Neural crest cell (in vitro differentiated cells): ENCODE measurements at regions not wholly inside any gene's neighbourhood (a gene's known extent, or its start where the extent isn't known, plus 50 kb on each side); places are given as distances from the start of the nearest gene placed in this dataset.

ENCODE experiments used
- DNase-seq: peaks from one replicate; pipeline ENCODE4 v3.0.0; 2021; ENCODE audit warnings: low read depth, mixed read lengths, low spot score
- H3K27ac Mint-ChIP-seq: one replicate; pipeline ENCODE4 v1.8.0; 2021; ENCODE audit warnings: mild to moderate bottlenecking, mixed read lengths; ENCODE audit not compliant: unreplicated experiment
- H3K27me3 Mint-ChIP-seq: 2 replicates; pipeline ENCODE4 v1.8.0; 2021; ENCODE audit warnings: low read depth, mild to moderate bottlenecking, mixed read lengths
- H3K36me3 Mint-ChIP-seq: 2 replicates; pipeline ENCODE4 v1.8.0; 2021; ENCODE audit warnings: low read depth, mild to moderate bottlenecking, mixed read lengths
- H3K4me1 Mint-ChIP-seq: 2 replicates; pipeline ENCODE4 v1.8.0; 2021; ENCODE audit warnings: mixed read lengths
- H3K4me3 Mint-ChIP-seq: one replicate; pipeline ENCODE4 v1.8.0; 2021; ENCODE audit warnings: mild to moderate bottlenecking, mixed read lengths
- H3K9me3 Mint-ChIP-seq: 2 replicates; pipeline ENCODE4 v1.8.0; 2021; ENCODE audit warnings: mixed read lengths
- TF ChIP-seq, protein P1 (sequence below): fragments of 200-600 bp; sonication (generic); conservative IDR thresholded peaks from 2 replicates; pipeline ENCODE4 v1.5.0; 2021; ENCODE audit warnings: antibody characterized with exemption, mild to moderate bottlenecking

DNA sequence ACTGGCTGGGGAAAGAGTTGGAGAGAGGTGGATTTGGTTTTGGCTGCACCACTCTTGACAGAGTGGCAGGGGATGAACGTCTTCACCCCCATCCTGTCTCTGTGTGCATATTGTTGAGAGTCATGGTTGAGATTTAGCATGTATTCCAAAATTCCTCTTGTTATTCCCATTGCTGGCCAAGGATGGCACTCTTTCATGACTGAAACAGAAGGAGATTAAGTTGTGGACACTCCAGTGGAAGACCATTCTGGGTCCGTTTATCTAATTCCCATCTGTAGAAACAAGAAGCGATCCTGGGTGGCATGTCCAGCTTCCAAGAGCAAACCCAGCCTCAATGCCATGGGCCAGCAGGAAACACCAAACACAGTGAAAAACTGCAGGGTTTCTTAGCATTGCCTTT, 469.0 kb upstream of the IGFBP3 start:
- Mint-ChIP-seq H3K27me3 (no peaks in the 10 kb centered on the region), H3K36me3 (no peaks in the 10 kb centered on the region), H3K4me3 (no peak overlapping the region), H3K4me1 (peaks cover 7% of the 10 kb centered on the region), H3K27ac (no peak overlapping the region), H3K9me3 (peaks cover 3% of the 10 kb centered on the region)
- DNase-seq = no peak
- TF ChIP-seq, protein P1, sequence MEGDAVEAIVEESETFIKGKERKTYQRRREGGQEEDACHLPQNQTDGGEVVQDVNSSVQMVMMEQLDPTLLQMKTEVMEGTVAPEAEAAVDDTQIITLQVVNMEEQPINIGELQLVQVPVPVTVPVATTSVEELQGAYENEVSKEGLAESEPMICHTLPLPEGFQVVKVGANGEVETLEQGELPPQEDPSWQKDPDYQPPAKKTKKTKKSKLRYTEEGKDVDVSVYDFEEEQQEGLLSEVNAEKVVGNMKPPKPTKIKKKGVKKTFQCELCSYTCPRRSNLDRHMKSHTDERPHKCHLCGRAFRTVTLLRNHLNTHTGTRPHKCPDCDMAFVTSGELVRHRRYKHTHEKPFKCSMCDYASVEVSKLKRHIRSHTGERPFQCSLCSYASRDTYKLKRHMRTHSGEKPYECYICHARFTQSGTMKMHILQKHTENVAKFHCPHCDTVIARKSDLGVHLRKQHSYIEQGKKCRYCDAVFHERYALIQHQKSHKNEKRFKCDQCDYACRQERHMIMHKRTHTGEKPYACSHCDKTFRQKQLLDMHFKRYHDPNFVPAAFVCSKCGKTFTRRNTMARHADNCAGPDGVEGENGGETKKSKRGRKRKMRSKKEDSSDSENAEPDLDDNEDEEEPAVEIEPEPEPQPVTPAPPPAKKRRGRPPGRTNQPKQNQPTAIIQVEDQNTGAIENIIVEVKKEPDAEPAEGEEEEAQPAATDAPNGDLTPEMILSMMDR = no peak

DNA sequence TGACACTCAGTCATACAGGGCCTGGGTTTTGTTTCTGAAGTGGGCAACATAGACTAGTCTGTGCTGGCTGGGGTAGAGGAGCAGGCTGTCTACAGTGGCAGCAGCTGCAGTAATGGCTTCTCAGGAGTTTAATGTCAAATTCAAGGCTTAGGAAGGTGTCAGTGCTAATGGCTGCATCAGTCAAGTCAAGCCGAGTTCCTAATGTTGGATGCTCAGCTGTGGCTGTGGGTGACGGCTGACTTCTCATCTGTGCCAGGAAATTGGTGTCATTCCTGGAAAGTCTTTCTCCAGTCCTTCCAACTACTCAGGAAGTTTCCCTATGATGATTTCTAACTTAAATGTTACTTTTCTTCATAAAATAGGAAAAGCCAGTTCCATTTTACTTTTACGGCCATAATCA, 468.1 kb upstream of the IGFBP3 start:
- Mint-ChIP-seq H3K4me1 (peaks cover 7% of the 10 kb centered on the region), H3K9me3 (peaks cover 3% of the 10 kb centered on the region), H3K27me3 (no peaks in the 10 kb centered on the region), H3K36me3 (no peaks in the 10 kb centered on the region), H3K27ac (no peak overlapping the region), H3K4me3 (no peak overlapping the region)
- DNase-seq = no peak
- TF ChIP-seq, protein P1 = no peak

DNA sequence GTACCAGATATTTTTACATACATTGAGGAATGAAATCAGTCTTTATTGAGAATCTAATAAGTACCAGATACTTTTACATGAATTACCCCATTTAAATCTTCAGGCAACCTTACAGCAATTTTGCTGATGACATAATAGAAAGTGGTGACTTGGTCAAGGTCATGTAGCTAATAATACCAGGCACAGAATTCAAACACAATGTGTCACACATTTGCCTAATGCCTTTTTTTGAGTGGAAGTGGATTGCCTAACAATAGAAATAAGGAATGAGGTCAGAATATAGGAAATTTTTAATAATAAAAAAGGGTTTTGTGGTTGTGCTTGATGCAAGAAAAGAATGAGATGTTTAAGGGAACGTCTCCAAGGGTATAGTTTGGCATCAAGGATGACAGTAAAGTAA, 466.6 kb upstream of the IGFBP3 start:
- TF ChIP-seq, protein P1 = no peak
- H3K4me3 Mint-ChIP-seq = no peak overlapping the region
- peaks cover 7% of the 10 kb centered on the region for H3K4me1 Mint-ChIP-seq

DNA sequence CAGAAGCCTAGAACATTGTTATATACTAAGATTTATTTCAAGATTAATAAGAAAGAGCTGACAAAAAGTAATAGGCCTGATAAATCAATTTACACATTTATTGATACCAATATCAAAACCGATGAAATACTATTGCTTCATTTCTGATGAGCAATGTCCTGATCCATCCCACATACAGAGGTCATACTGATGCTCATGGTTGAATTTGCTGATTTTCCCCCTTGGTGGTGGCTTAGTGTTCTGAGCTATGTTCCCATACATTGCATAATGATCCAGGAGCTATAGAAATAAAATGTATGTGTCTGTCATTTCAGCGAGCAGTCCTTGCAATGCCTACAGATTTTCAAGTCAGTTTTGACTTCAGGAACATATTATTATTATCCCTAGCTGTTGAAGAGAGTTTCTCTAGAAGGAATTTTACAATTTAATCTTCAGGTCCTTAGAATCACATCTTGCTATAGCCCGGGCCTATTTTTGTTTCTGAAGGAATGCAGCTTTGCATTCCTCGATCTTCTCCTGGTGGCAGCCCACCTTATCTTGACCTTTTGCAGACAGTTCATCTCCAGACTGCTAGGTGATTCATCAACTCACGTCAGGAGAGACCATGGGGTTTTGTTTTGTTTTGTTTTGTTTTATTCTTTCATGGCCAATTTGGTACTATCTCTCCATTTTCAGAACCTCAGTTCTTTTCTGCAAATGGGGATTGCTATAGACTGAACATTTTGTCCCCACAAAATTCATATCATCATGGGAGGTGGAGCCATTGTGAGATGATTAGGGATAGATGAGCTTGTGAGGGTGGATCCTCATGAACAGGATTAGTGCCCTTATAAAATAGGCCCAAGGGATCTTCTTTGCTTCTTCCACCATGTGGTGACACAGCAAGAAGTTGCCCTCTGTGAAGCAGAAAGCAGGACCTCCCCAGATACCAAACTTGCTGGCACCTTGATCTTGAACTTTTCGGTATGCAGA, 465.6 kb upstream of the IGFBP3 start:
- Mint-ChIP-seq H3K4me3 (no peak overlapping the region), H3K4me1 (peaks cover 5% of the 10 kb centered on the region), H3K36me3 (no peaks in the 10 kb centered on the region), H3K27me3 (no peaks in the 10 kb centered on the region), H3K9me3 (peaks cover 3% of the 10 kb centered on the region), H3K27ac (no peak overlapping the region)
- TF ChIP-seq, protein P1 = no peak
- no peak for DNase-seq

More for the DNA sequence above, 466.6 kb upstream of the IGFBP3 start:
- DNase-seq = no peak
- Mint-ChIP-seq H3K27ac (no peak overlapping the region), H3K36me3 (no peaks in the 10 kb centered on the region), H3K27me3 (no peaks in the 10 kb centered on the region), H3K9me3 (peaks cover 3% of the 10 kb centered on the region)

DNA sequence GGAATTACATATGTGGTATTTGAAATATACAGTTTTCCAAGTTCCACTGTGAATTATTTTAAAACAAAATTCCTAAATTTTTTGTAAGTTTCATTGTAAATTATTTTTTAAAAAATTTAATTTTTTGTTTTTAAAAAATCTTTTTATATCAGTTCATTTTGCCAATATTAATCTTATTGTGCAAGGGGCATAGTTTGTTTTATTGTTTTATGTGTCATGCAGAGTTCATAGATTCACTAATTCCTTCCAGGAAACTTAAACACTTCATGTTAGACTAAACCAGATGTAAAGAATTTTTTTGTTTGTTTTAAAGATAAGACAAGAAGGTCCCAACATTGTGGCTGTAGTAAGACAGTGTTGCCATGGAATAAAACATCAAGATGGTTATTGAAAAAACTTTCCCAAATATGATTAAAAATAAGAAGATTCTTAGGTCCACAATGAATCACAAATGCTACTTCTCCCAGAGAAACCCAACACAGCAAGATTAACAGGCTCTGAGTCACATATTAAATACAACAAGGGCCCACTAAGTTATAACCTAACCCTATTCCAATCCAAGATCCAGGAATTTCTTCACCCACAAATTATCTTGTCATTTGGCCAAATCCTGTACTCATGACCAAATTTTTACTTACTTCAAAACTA, 464.7 kb upstream of the IGFBP3 start:
- Mint-ChIP-seq H3K27ac (no peak overlapping the region), H3K4me3 (no peak overlapping the region), H3K27me3 (no peaks in the 10 kb centered on the region), H3K4me1 (no peaks in the 10 kb centered on the region), H3K9me3 (peaks cover 7% of the 10 kb centered on the region), H3K36me3 (no peaks in the 10 kb centered on the region)
- TF ChIP-seq, protein P1 = no peak
- DNase-seq = no peak
